Sigmoid colon (tissue), 4 donors: ENCODE measurements at regions not wholly inside any gene's neighbourhood (a gene's known extent, or its start where the extent isn't known, plus 50 kb on each side); places are given as distances from the start of the nearest gene placed in this dataset.

Experiments used
- CTCF ChIP-seq, 4 experiments: fragments of 450-650 bp in 3 of 4; fragments of 200-600 bp in 1 of 4; IDR thresholded peaks; one replicate each; pipeline ENCODE4 v1.5.1; 2016 to 2019; ENCODE audit warnings: antibody characterized with exemption in 4 of 4, mild to moderate bottlenecking in 3 of 4, moderate library complexity in 2 of 4
- EP300 ChIP-seq, 4 donors: sonication (generic); formaldehyde crosslinking; IDR thresholded peaks; one replicate each; pipeline ENCODE4 v1.6.1; 2017; ENCODE audit warnings: antibody characterized with exemption in 4 of 4
- POLR2AphosphoS5 ChIP-seq, 4 donors: sonication (generic); formaldehyde crosslinking; IDR thresholded peaks; one replicate each; pipeline ENCODE4 v1.6.1; 2017; ENCODE audit warnings: antibody characterized with exemption in 4 of 4

- no peak for TF ChIP-seq EP300 (IDR thresholded peaks at IDR 0.05)
- TF ChIP-seq CTCF (IDR thresholded peaks at IDR 0.05): no peak
- no peak for TF ChIP-seq POLR2AphosphoS5 (IDR thresholded peaks at IDR 0.05)
Observed at GRCh38 chr4:165680821-165681220, 192.2 kb upstream of the TLL1 start.
